Spinal cord (tissue), 9 donors: ENCODE measurements at regions not wholly inside any gene's neighbourhood (a gene's known extent, or its start where the extent isn't known, plus 50 kb on each side); places are given as distances from the start of the nearest gene placed in this dataset.

Experiments used
- DNase-seq, 6 donors: peaks; one replicate each; pipeline versions ENCODE4 v3.0.0 to v3.0.0-alpha.2; 2013 to 2015; ENCODE audit warnings: low spot score in 6 of 6, low read depth in 4 of 6
- H3K27ac ChIP-seq: one replicate; pipeline ENCODE4 v1.5.1; 2013; ENCODE audit warnings: low read depth, low read length, control low read depth
- H3K27me3 ChIP-seq: one replicate; pipeline ENCODE4 v1.6.1; 2013; ENCODE audit warnings: low read length; ENCODE audit not compliant: control insufficient read depth, insufficient read depth
- H3K36me3 ChIP-seq: one replicate; pipeline ENCODE4 v1.6.1; 2013; ENCODE audit warnings: low read length; ENCODE audit not compliant: control insufficient read depth, insufficient read depth
- H3K4me1 ChIP-seq: one replicate; pipeline ENCODE4 v1.6.1; 2013; ENCODE audit warnings: low read length; ENCODE audit not compliant: control insufficient read depth, insufficient read depth
- H3K4me3 ChIP-seq: one replicate; pipeline ENCODE4 v1.5.1; 2013; ENCODE audit warnings: low read depth, low read length, control low read depth
- H3K9me3 ChIP-seq: one replicate; pipeline ENCODE4 v1.6.1; 2013; ENCODE audit warnings: low read length; ENCODE audit not compliant: control insufficient read depth, insufficient read depth
- WGBS: methylation state at CpG from one replicate; pipeline ENCODE4 v1.1.5; 2013; ENCODE audit warnings: missing lambda C conversion rate; ENCODE audit not compliant: insufficient coverage; 5-methylcytosine and 5-hydroxymethylcytosine counted together
- donor health status: healthy.

DNA sequence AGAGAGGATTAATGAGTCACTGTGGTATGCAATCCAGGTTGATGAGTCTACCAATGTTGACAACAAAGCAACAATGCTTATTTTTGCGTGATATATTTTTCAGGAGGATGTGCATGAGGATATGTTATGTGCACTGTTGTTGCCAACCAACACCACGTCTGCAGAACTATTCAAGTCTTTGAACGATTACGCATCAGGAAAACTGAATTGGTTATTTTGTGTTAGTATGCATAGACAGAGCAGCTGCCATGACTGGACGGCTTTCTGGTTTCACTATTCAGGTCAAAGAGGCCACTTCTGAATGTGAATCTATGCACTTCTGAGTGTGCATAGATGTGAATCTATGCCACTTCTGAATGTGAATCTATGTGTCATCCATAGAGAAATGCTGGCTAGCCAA lies 134.0 kb upstream of the GRIK2 start:
- no peaks in the 10 kb centered on the region for H3K27me3 ChIP-seq
- H3K9me3 ChIP-seq = no peaks in the 10 kb centered on the region
- H3K4me1 ChIP-seq = no peaks in the 10 kb centered on the region
- WGBS = 100% methylated on average over 2 of the region's 5 CpGs
- H3K27ac ChIP-seq = no peak overlapping the region
- no peaks in the 10 kb centered on the region for H3K36me3 ChIP-seq
- DNase-seq = no peak
- no peak overlapping the region for H3K4me3 ChIP-seq

DNA sequence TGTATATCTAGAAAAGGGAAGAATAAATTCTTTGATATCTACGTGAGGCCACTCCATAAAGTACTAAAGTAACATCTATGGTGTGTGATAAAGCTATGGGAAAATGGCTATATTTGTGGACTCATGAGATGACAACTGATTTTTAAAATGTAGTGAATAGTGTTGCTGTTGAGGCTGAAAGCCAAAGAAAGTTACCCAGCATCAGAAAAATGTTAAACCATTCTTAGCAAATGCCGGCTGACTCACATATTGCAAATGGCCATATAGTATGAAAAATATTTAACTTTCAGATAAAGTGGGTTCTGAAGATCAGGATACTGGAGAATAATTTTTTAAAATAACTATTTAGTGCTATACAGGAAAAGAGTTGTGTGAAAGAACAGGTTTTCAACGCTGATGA lies 129.9 kb upstream of the GRIK2 start:
- no peak overlapping the region for H3K4me3 ChIP-seq
- WGBS = no CpG with 5 or more reads among the region's 3 CpGs
- no peaks in the 10 kb centered on the region for H3K27me3 ChIP-seq
- no peak overlapping the region for H3K27ac ChIP-seq
- no peaks in the 10 kb centered on the region for H3K9me3 ChIP-seq
- H3K36me3 ChIP-seq = no peaks in the 10 kb centered on the region
- H3K4me1 ChIP-seq = no peaks in the 10 kb centered on the region
- DNase-seq = no peak

DNA sequence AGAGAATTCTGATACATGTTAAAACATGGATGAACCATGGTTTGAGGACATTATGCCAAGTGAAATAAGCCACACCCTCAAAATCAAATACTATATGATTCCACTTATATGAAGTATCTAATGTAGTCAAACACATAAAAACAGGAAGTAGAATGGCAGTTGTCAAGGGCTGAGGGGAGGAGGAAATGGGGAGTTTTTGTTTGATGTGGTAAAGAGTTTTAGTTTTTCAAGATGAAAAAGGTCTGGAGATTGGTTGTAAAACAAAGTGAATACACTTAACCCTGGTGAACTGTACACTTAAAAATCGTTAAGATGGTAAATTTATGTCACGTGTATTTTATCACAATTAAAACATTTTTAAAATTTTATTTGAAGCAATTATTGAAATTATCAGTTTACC lies 127.4 kb upstream of the GRIK2 start:
- H3K36me3 ChIP-seq = no peaks in the 10 kb centered on the region
- no peak for DNase-seq
- WGBS = no CpG with 5 or more reads among the region's 2 CpGs
- H3K27me3 ChIP-seq = no peaks in the 10 kb centered on the region
- no peaks in the 10 kb centered on the region for H3K4me1 ChIP-seq
- no peak overlapping the region for H3K4me3 ChIP-seq
- H3K9me3 ChIP-seq = peaks cover 2% of the 10 kb centered on the region
- no peak overlapping the region for H3K27ac ChIP-seq

DNA sequence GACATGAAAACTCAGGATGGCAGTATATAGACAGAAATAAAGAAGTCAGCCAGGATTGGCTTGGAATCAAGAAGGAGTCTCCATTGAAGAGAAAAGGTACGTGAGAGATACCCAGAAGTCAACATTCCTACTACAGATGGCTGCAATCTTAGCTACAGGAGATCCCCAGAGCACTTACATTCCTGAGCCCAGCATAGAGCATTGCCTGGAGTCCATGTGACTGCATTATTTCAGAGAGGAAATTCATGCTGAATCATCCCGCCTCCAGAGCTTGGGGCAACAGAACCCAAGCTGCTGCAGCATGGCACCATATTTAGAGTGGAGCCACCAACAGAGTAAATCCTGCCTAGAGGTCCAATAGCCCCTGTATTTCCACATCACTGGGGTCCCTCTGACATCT lies 125.0 kb upstream of the GRIK2 start:
- no peaks in the 10 kb centered on the region for H3K36me3 ChIP-seq
- WGBS = 86% methylated on average over 1 of the region's 2 CpGs

DNA sequence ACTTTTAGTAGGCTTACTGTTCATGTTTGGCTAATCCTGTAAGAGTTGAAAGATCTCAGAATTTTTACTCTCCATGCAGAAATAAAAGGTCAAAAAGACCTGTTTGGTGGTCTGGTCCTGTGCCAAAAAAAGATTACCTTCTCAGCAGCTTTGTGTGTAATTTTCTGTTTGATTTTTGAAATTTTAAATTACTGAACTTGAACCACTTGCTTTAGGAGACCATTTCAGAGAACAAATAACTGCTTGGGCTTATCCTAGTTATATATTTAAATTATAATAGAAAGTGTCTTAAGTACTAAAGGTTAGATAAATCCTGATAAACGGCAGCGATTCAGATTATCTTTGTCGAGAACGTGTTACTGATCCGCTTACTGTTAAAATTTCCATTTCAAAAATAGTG lies 118.3 kb upstream of the GRIK2 start:
- WGBS = no CpG with 5 or more reads among the region's 5 CpGs
- H3K27ac ChIP-seq = no peak overlapping the region

More for the DNA sequence above, 125.0 kb upstream of the GRIK2 start:
- Histone ChIP-seq H3K27me3 (no peaks in the 10 kb centered on the region), H3K4me1 (no peaks in the 10 kb centered on the region), H3K27ac (no peak overlapping the region), H3K4me3 (no peak overlapping the region), H3K9me3 (peaks cover 2% of the 10 kb centered on the region)
- DNase-seq = no peak

DNA sequence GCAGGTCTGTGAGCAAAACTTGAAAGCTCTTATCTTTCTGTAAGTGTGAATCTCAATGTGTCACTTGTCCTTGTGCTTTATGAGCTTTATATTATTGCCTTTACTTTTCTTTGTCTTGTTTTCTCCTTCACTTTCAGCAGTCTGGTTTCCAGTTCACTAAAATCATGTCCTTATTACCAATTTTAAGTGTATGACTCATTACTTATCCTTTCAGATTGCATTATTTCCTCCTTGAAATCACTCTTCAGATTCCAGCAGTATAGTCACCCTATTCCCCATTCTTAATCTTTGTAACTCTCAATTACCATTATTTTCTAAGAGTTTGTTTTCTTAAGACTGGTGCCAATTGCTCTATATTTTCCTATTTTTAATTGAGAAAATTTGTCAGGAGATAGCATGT lies 117.4 kb upstream of the GRIK2 start:
- H3K9me3 ChIP-seq = no peaks in the 10 kb centered on the region
- no peaks in the 10 kb centered on the region for H3K4me1 ChIP-seq
- no peak overlapping the region for H3K27ac ChIP-seq
- H3K36me3 ChIP-seq = no peaks in the 10 kb centered on the region
- H3K4me3 ChIP-seq = no peak overlapping the region
- H3K27me3 ChIP-seq = no peaks in the 10 kb centered on the region
- no peak for DNase-seq

More for the DNA sequence above, 118.3 kb upstream of the GRIK2 start:
- Histone ChIP-seq H3K9me3 (no peaks in the 10 kb centered on the region), H3K4me3 (no peak overlapping the region), H3K27me3 (no peaks in the 10 kb centered on the region), H3K36me3 (no peaks in the 10 kb centered on the region), H3K4me1 (no peaks in the 10 kb centered on the region)
- DNase-seq = no peak

DNA sequence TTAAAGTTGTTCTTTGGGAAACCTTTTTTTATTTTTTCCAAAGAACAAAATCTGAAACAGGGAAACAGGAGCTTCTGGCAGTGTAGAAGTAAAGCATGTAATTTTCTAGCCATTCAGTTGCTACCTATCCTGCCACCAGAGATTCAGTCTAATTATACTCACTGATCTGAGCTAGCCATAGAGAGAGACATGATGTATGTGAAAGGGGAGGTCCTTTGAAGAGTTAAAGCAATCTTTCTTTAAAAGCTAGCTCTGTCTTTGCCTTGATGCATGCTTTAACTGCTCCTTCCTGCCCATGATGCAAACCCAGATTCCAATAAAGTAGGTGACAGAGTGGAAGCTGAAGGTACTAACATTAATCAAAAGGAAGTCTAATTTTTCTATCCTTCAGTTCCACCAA lies 114.1 kb upstream of the GRIK2 start:
- Histone ChIP-seq H3K27ac (no peak overlapping the region), H3K27me3 (no peaks in the 10 kb centered on the region), H3K4me1 (no peaks in the 10 kb centered on the region), H3K4me3 (no peak overlapping the region), H3K36me3 (no peaks in the 10 kb centered on the region), H3K9me3 (no peaks in the 10 kb centered on the region)
- DNase-seq = peak in 1 of 6 donors; percentile 4

DNA sequence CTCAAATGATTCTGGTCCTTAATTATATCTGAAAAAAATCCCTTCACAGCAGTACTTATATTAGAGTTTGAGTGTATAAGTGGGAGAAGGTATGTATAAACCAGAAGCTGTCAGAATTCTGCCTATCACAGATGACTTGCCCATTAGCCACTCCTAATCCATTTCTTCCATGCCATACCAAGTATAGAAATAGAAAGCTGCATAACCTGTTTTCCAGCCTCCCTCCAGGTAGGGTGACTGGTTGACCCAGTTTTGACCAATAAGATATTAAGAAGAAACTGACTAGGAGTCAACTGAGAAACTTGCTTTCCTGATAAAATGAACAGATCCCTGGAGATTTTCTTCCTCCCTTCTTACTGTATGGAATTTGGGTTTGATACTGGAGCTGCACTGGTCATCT lies 112.2 kb upstream of the GRIK2 start:
- no peak for DNase-seq
- no peaks in the 10 kb centered on the region for H3K9me3 ChIP-seq
- no peak overlapping the region for H3K4me3 ChIP-seq
- no peaks in the 10 kb centered on the region for H3K27me3 ChIP-seq
- no peak overlapping the region for H3K27ac ChIP-seq
- H3K36me3 ChIP-seq = no peaks in the 10 kb centered on the region
- H3K4me1 ChIP-seq = no peaks in the 10 kb centered on the region

DNA sequence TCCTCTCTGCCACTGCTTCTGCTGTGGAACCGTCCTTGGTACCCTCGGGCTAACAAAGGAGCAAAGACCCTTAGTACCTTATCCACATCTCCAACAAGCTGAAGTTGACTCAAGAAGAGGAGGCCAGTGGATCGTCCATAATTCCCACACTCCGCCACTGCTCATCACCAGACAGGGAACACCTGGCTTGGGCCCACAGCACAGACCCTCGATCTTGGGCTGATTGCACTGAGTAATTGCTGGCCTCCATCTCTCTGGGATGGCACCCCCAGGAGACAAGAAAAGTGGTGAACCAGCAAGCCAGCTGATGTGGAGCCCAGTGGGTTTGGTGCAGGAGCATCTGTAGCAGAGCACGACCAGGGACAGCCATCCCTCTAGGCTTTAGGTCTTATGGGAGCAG lies 109.4 kb upstream of the GRIK2 start:
- WGBS = 96% methylated on average over 6 of the region's 6 CpGs
- Histone ChIP-seq H3K27me3 (no peaks in the 10 kb centered on the region), H3K4me1 (no peaks in the 10 kb centered on the region), H3K36me3 (no peaks in the 10 kb centered on the region), H3K4me3 (no peak overlapping the region), H3K9me3 (no peaks in the 10 kb centered on the region), H3K27ac (no peak overlapping the region)
- no peak for DNase-seq

DNA sequence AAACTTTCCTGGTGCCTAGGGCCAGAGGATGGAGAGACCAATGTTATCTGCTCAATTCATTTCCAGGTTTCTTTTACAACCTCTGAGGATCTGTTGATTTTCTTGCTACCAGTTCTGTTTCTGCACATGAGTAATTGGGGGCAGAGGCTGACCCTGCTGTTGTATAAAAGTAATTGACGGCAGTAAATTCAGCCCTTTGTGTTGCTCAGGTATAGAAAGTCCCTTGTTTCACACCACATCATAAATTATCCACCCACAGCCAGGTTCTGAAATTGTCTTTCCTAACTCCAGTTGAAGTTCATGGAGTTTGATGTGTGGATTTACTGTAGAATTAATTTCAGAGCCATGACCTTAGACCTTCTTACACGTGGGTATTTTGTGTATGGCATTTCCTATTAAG lies 107.4 kb upstream of the GRIK2 start:
- DNase-seq = peak in 1 of 6 donors; percentile 3
- no peaks in the 10 kb centered on the region for H3K4me1 ChIP-seq
- no peaks in the 10 kb centered on the region for H3K9me3 ChIP-seq
- H3K4me3 ChIP-seq = no peak overlapping the region
- no peaks in the 10 kb centered on the region for H3K36me3 ChIP-seq
- WGBS = no CpG with 5 or more reads among the region's 2 CpGs
- H3K27ac ChIP-seq = no peak overlapping the region
- H3K27me3 ChIP-seq = no peaks in the 10 kb centered on the region

DNA sequence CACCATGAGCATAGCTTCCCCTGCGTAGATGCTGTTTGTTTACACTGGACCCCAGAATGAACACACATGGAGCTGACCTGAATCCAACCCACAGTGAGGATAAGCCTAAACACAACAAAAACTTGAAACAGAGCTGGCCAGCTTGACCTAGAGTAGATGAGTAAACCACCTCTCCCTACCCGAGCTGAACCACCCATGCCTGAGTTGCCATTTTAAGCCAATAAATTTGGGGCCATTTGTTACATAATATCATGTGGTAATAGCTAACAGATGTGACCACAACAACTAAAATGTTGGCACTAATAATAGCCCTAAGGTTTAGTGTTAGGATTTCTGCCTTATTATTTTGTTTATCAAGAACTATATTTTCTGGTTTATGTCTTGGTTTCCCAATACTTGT lies 103.2 kb upstream of the GRIK2 start:
- no peaks in the 10 kb centered on the region for H3K36me3 ChIP-seq
- DNase-seq = no peak
- no peaks in the 10 kb centered on the region for H3K27me3 ChIP-seq
- no peak overlapping the region for H3K4me3 ChIP-seq
- H3K9me3 ChIP-seq = peaks cover 2% of the 10 kb centered on the region
- H3K27ac ChIP-seq = no peak overlapping the region
- 89% methylated on average over 1 of the region's 2 CpGs for WGBS
- H3K4me1 ChIP-seq = no peaks in the 10 kb centered on the region
